HCT116 (cell line): ENCODE measurements at regions not wholly inside any gene's neighbourhood (a gene's known extent, or its start where the extent isn't known, plus 50 kb on each side); places are given as distances from the start of the nearest gene placed in this dataset.

Source experiments
- ATAC-seq: fragments of 200-7000 bp; cut with Tn5 transposase; 2 replicates; pipeline ENCODE4 v1.9.1; 2020; ENCODE audit warnings: mild to moderate bottlenecking, moderate library complexity
- BruUV-seq: library from RNA; stranded (reverse); fragments of 400-500 nt; replicated peaks from 2 replicates; lab custom pipeline; 2021; lab: Mats Ljungman, UMichigan
- CTCF ChIA-PET: fragments of 300-600 bp; sonication (Branson Sonifier 250); formaldehyde crosslinking; loops from one replicate; lab custom pipeline; 2021; ENCODE audit warnings: antibody characterized with exemption; lab: Charles Lee
- POLR2A ChIA-PET: fragments of 300-600, 350-600 bp; sonication (Branson Sonifier 250); formaldehyde crosslinking; loops from one replicate; lab custom pipeline; 2021; ENCODE audit warnings: antibody characterized with exemption; lab: Charles Lee
- RAD21 ChIA-PET, 2 experiments: fragments of 300-600 bp; sonication (Branson Sonifier 250); formaldehyde crosslinking; loops; one replicate each; lab custom pipeline; 2023; ENCODE audit warnings: low total read pairs in 2 of 2; ENCODE audit not compliant: uncharacterized antibody in 2 of 2, unreplicated experiment in 2 of 2, low non-redundant PET in 1 of 2; lab: Charles Lee
- DNase-seq: peaks from one replicate; pipeline ENCODE4 v3.0.0-alpha.2; 2010; ENCODE audit warnings: low read depth, low spot score
- H2AFZ ChIP-seq: fragments of 200-600 bp; shearing (Covaris generic), sonication (generic); 2 replicates; pipeline ENCODE4 v1.6.1; 2017; ENCODE audit warnings: low read depth, mixed run types, mixed read lengths, antibody characterized with exemption, low read length; ENCODE audit not compliant: poor library complexity, severe bottlenecking
- H3K27ac ChIP-seq: 2 replicates; pipeline ENCODE4 v1.5.1; 2012; ENCODE audit warnings: low read depth, low read length
- H3K27me3 ChIP-seq: fragments of 200-600 bp; sonication (generic); 2 replicates; pipeline ENCODE4 v1.6.1; 2016; ENCODE audit warnings: mixed run types, low read length, mixed read lengths; ENCODE audit not compliant: insufficient read depth
- H3K36me3 ChIP-seq, 2 experiments: fragments of 200-500 bp in 1 of 2; fragments of 200-600 bp in 1 of 2; sonication (Bioruptor generic) in 1 of 2; sonication (generic) in 1 of 2; 2 replicates each; pipeline versions ENCODE4 v1.5.1 to v1.6.1; 2014 to 2016; ENCODE audit warnings: low read length in 2 of 2, inconsistent platforms in 1 of 2, mixed read lengths in 1 of 2, mixed run types in 1 of 2; ENCODE audit not compliant: insufficient read depth in 2 of 2, control insufficient read depth in 1 of 2
- H3K4me1 ChIP-seq, 2 experiments: fragments of 200-600 bp in 1 of 2; sonication (generic) in 1 of 2; 2 replicates each; pipeline versions ENCODE4 v1.5.1 to v1.6.1; 2012 to 2017; ENCODE audit warnings: low read length in 2 of 2, inconsistent platforms in 1 of 2, mild to moderate bottlenecking in 1 of 2, mixed read lengths in 1 of 2, mixed run types in 1 of 2, moderate library complexity in 1 of 2; ENCODE audit not compliant: insufficient read depth in 2 of 2, control insufficient read depth in 1 of 2
- H3K4me2 ChIP-seq: fragments of 200-600 bp; sonication (generic); 2 replicates; pipeline ENCODE4 v1.6.1; 2017; ENCODE audit warnings: mixed run types, low read length, mixed read lengths
- H3K4me3 ChIP-seq, 2 experiments: fragments of 200-600 bp in 1 of 2; sonication (generic) in 1 of 2; replicated peaks in 1 of 2; 2 replicates each; pipeline ENCODE4 v1.5.1; 2011 to 2016; ENCODE audit warnings: low read length in 2 of 2, control low read depth in 1 of 2, low read depth in 1 of 2, mild to moderate bottlenecking in 1 of 2, mixed read lengths in 1 of 2, mixed run types in 1 of 2
- H3K79me2 ChIP-seq: fragments of 200-600 bp; sonication (generic); 2 replicates; pipeline ENCODE4 v1.6.1; 2017; ENCODE audit warnings: mild to moderate bottlenecking, mixed run types, low read length, moderate library complexity, mixed read lengths; ENCODE audit not compliant: insufficient read depth
- H3K9ac ChIP-seq: fragments of 200-600 bp; sonication (generic); 2 replicates; pipeline ENCODE4 v1.6.1; 2016; ENCODE audit warnings: low read length, mixed read lengths
- H3K9me2 ChIP-seq: fragments of 200-600 bp; sonication (generic), shearing (Covaris generic); 2 replicates; pipeline ENCODE4 v1.6.1; 2017; ENCODE audit warnings: mixed run types, mild to moderate bottlenecking, moderate library complexity; ENCODE audit not compliant: insufficient read depth
- H3K9me3 ChIP-seq, 2 experiments: fragments of 200-500 bp in 1 of 2; fragments of 200-600 bp in 1 of 2; sonication (Bioruptor generic) in 1 of 2; sonication (generic) in 1 of 2; 2 replicates each; pipeline ENCODE4 v1.6.1; 2014 to 2017; ENCODE audit warnings: low read length in 2 of 2, mixed read lengths in 2 of 2, inconsistent platforms in 1 of 2, low read depth in 1 of 2, mild to moderate bottlenecking in 1 of 2, mixed run types in 1 of 2, moderate library complexity in 1 of 2; ENCODE audit not compliant: control insufficient read depth in 1 of 2, insufficient read depth in 1 of 2
- H4K20me1 ChIP-seq: fragments of 200-600 bp; sonication (generic), shearing (Covaris generic); 2 replicates; pipeline ENCODE4 v1.6.1; 2017; ENCODE audit warnings: mixed run types, mild to moderate bottlenecking, moderate library complexity; ENCODE audit not compliant: insufficient read depth
- CBX3 ChIP-seq: IDR thresholded peaks from 2 replicates; pipeline ENCODE4 v1.6.1; 2012; ENCODE audit warnings: low read depth
- EGR1 ChIP-seq: IDR thresholded peaks from 2 replicates; pipeline ENCODE4 v1.6.1; 2012; ENCODE audit warnings: low read depth
- ELF1 ChIP-seq: IDR thresholded peaks from 2 replicates; pipeline ENCODE4 v1.6.1; 2012; ENCODE audit warnings: low read depth, borderline replicate concordance
- EZH2 ChIP-seq: fragments of 200-600 bp; sonication (generic); IDR thresholded peaks from 2 replicates; pipeline ENCODE4 v1.6.1; 2017; ENCODE audit warnings: antibody characterized with exemption, mixed run types
- EZH2phosphoT487 ChIP-seq: fragments of 200-600 bp; IDR thresholded peaks from 2 replicates; pipeline ENCODE4 v1.6.1; 2018; ENCODE audit warnings: antibody characterized with exemption, borderline replicate concordance
- FOSL1 ChIP-seq: IDR thresholded peaks from 2 replicates; pipeline ENCODE4 v1.6.1; 2012; ENCODE audit warnings: low read depth
- JUND ChIP-seq: IDR thresholded peaks from 2 replicates; pipeline ENCODE4 v1.6.1; 2012
- POLR2A ChIP-seq: IDR thresholded peaks from 2 replicates; pipeline ENCODE4 v1.7.0; 2011; ENCODE audit warnings: borderline replicate concordance; ENCODE audit not compliant: insufficient read depth, insufficient read length; ENCODE audit errors: extremely low read depth
- POLR2AphosphoS5 ChIP-seq: IDR thresholded peaks from 2 replicates; pipeline ENCODE4 v1.6.1; 2011; ENCODE audit warnings: mild to moderate bottlenecking, low read depth, low read length, moderate library complexity
- RAD21 ChIP-seq: IDR thresholded peaks from 2 replicates; pipeline ENCODE4 v1.6.1; 2012; ENCODE audit warnings: low read depth, mild to moderate bottlenecking
- SIN3A ChIP-seq: IDR thresholded peaks from 2 replicates; pipeline ENCODE4 v1.6.1; 2012; ENCODE audit warnings: low read depth
- SP1 ChIP-seq: IDR thresholded peaks from 2 replicates; pipeline ENCODE4 v1.6.1; 2012; ENCODE audit warnings: low read depth
- SRF ChIP-seq: IDR thresholded peaks from 2 replicates; pipeline ENCODE4 v1.6.1; 2012; ENCODE audit warnings: low read depth
- YY1 ChIP-seq: IDR thresholded peaks from 2 replicates; pipeline ENCODE4 v1.6.1; 2011; ENCODE audit warnings: low read length, low read depth, moderate library complexity, mild to moderate bottlenecking; ENCODE audit not compliant: insufficient replicate concordance; ENCODE audit errors: extremely low read depth
- ZBTB33 ChIP-seq: IDR thresholded peaks from 2 replicates; pipeline ENCODE4 v1.6.1; 2011; ENCODE audit warnings: mild to moderate bottlenecking, low read length, moderate library complexity; ENCODE audit not compliant: insufficient replicate concordance; ENCODE audit errors: extremely low read depth
- ZFX ChIP-seq: fragments of 450-650 bp; IDR thresholded peaks from 2 replicates; pipeline ENCODE4 v1.6.1; 2017
- ZNF274 ChIP-seq: fragments of 200-500 bp; sonication (Bioruptor generic); IDR thresholded peaks from 2 replicates; pipeline ENCODE4 v1.6.1; 2014; ENCODE audit warnings: mild to moderate bottlenecking, low read depth, low read length, inconsistent platforms
- intact Hi-C: fragments of 100-400 bp; cut with micrococcal nuclease; formaldehyde crosslinking; loops from 2 replicates; pipeline ENCODE4 v1.10.0; 2022
- TF ChIP-seq, protein P1 (sequence below): IDR thresholded peaks from 2 replicates; pipeline ENCODE4 v1.6.1; 2012
- TF ChIP-seq, protein P2 (sequence below): IDR thresholded peaks from 2 replicates; pipeline ENCODE4 v1.6.1; 2012

DNA sequence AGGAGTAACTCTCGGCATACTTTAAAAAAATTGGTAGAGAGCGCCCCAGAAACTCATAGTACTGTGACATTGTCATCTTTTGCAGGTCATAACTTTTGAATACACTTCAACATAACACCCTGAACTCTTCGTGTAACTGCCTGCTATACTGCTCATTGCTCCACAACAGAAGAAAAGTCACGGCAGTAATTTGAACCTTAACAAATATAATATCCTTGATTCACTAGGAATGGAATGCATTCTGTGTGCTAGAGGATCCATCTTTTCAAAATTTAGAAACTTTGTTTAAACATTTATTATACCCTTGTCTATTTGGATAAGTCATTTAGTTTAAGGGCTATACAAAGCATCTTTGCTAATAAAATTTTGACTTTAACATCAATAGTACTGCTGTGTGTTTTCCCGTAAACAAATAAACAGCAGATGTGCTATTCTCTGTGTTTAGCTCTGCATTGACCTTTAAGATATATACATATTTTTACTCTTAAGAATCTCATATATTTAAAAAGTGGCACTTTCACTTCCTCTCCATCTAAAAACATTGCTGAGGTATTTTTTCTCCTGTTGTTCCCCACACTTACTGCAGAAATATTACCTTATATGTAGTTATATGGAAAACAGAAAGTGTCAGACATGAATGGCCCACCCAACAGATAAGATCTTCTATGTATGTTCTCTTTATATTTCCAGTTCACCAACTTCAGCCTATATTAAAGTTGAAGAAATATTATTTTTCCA, 217.6 kb upstream of the TMEM229A start:
- Histone ChIP-seq H3K27me3 (no peaks in the 10 kb centered on the region), H3K4me2 (no peak overlapping the region), H2AFZ (no peak overlapping the region), H4K20me1 (no peaks in the 10 kb centered on the region), H3K9ac (no peak overlapping the region), H3K27ac (no peak overlapping the region), H3K9me3 (no peaks in the 10 kb centered on the region), H3K4me3 (no peak overlapping the region), H3K79me2 (no peaks in the 10 kb centered on the region), H3K36me3 (no peaks in the 10 kb centered on the region), H3K9me2 (no peaks in the 10 kb centered on the region), H3K4me1 (peaks cover 4 to 15% of the 10 kb centered on the region in 2 experiments; a peak in 3 of 4 replicates)
- ChIA-PET POLR2A (no interaction called here), CTCF (no interaction called here), RAD21 (no interaction called here)
- no peak for ATAC-seq
- BruUV-seq = no TSS peak
- TF ChIP-seq EZH2 (no peak), YY1 (no peak), JUND (no peak), ZBTB33 (no peak), FOSL1 (no peak), ELF1 (no peak), POLR2A (no peak), RAD21 (no peak), EGR1 (no peak), POLR2AphosphoS5 (no peak), SIN3A (no peak), EZH2phosphoT487 (no peak), ZFX (no peak), SRF (no peak), ZNF274 (no peak), CBX3 (no peak), SP1 (no peak)
- TF ChIP-seq, protein P1, sequence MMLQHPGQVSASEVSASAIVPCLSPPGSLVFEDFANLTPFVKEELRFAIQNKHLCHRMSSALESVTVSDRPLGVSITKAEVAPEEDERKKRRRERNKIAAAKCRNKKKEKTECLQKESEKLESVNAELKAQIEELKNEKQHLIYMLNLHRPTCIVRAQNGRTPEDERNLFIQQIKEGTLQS = no peak
- TF ChIP-seq, protein P2, sequence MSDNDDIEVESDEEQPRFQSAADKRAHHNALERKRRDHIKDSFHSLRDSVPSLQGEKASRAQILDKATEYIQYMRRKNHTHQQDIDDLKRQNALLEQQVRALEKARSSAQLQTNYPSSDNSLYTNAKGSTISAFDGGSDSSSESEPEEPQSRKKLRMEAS = no peak
- no peak for DNase-seq
- intact Hi-C loops = no loop called here
